ENCODE measurements at regions not wholly inside any gene's neighbourhood (a gene's known extent, or its start where the extent isn't known, plus 50 kb on each side); places are given as distances from the start of the nearest gene placed in this dataset.

DNA sequence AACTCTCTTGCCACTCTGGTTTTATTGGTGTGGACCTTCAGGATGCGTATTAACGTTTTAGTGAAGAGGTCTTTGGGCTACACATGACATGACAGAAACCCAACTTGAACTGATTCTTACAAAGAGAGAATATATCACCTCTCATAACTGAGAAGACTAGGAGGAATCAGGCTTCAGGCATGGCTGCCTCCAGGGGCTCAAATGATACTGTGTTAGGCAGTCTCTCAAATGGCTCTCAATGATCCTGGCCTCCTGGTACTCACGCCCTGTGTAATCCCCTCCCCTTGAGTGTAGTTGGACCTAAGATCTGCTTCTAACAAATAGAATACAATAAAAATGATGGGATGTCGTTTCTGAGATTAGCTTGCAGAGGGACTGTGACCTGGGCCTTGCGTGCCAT, 58.5 kb upstream of the SYPL1 start:
- H3K27me3 Mint-ChIP-seq, result peaks cover 10% of the 10 kb centered on the region
- no peaks in the 10 kb centered on the region for H3K9me3 Mint-ChIP-seq
- no peak overlapping the region for H3K27ac Mint-ChIP-seq

DNA sequence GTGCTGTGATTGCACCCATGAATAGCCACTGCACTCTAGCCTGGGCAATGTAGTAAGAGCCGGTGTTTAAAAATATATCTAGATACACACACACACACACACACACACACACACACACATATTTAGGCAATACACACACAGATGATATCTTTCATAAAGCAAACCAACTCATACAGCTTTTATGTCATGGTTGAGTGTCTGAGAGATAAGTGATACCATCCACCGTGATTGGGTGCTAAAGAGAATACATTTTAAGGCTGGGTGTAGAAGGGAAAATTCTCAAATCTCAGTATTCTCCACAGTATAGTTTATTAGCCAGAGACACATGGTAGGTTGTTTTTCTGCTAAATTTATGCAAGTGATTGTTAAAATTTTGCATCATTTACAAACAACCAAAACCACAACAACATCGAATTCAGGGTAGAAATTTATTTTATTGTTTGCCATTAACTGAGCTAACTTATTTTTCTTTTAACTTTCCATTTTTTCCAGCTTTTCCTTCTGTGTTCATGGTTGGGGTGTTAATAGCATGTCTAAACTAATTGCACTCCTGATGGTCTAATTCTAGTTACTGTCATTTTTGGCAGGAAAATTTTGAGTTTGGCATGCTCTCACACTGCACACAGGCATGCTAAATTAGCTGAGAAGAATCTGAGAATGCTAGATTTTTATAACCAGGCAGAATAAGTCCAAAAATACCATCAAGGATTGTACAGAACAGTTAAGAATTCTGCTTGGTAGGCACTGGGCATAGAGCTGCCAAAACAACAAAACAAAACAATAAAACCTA, 57.9 kb upstream of the SYPL1 start:
- peaks cover 5% of the 10 kb centered on the region for H3K27me3 Mint-ChIP-seq
- no peak overlapping the region for H3K27ac Mint-ChIP-seq
- peaks cover 4% of the 10 kb centered on the region for H3K4me1 Mint-ChIP-seq (ENCODE audit: unreplicated experiment)
- no peaks in the 10 kb centered on the region for H3K36me3 Mint-ChIP-seq
- TF ChIP-seq, protein P1, sequence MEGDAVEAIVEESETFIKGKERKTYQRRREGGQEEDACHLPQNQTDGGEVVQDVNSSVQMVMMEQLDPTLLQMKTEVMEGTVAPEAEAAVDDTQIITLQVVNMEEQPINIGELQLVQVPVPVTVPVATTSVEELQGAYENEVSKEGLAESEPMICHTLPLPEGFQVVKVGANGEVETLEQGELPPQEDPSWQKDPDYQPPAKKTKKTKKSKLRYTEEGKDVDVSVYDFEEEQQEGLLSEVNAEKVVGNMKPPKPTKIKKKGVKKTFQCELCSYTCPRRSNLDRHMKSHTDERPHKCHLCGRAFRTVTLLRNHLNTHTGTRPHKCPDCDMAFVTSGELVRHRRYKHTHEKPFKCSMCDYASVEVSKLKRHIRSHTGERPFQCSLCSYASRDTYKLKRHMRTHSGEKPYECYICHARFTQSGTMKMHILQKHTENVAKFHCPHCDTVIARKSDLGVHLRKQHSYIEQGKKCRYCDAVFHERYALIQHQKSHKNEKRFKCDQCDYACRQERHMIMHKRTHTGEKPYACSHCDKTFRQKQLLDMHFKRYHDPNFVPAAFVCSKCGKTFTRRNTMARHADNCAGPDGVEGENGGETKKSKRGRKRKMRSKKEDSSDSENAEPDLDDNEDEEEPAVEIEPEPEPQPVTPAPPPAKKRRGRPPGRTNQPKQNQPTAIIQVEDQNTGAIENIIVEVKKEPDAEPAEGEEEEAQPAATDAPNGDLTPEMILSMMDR (conservative IDR thresholded peaks at IDR 0.05), result no peak
- no peak overlapping the region for H3K4me3 Mint-ChIP-seq
- no peaks in the 10 kb centered on the region for H3K9me3 Mint-ChIP-seq
- no peak for DNase-seq (ENCODE audit: extremely low spot score, unreplicated experiment)

More for the DNA sequence above, 58.5 kb upstream of the SYPL1 start:
- no peaks in the 10 kb centered on the region for H3K36me3 Mint-ChIP-seq
- TF ChIP-seq, protein P1 (conservative IDR thresholded peaks at IDR 0.05), result no peak
- DNase-seq (ENCODE audit: extremely low spot score, unreplicated experiment), result no peak
- no peak overlapping the region for H3K4me3 Mint-ChIP-seq
- peaks cover 4% of the 10 kb centered on the region for H3K4me1 Mint-ChIP-seq (ENCODE audit: unreplicated experiment)

DNA sequence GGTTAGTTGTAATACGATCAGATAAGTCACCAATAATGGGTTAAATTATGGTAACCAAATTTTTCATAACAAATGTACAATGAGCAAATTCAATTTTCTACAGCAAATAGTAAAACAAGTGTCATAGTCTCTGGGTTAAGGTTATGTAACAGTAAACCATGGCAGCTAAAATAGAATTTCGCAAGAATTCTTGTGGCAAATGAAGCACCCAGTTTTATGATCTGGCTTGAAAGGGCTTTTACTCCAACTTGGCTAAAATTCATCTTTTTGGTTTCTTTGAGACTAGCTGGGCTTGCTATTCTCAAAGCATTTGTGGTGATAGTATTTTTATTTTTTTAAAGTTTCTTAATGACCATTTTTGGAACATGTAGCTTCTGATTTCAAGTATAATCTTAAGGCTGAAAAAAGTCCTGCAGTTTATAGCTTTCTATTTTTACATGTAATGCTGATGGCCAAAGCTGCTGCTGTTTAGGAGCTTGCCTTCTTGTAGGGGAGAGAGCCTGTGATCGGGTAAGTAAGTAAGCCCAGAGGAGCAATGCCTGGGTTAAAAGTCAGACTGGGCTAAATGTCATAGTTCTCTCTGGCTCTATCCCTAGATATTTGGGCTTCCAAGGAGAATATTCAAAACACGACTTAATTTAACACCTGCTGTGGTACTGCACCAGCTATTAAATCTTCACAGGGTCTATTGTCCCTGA, 55.5 kb upstream of the SYPL1 start:
- Mint-ChIP-seq H3K9me3 (no peaks in the 10 kb centered on the region), H3K27me3 (peaks cover 5% of the 10 kb centered on the region), H3K27ac (no peak overlapping the region), H3K36me3 (no peaks in the 10 kb centered on the region), H3K4me3 (no peak overlapping the region), H3K4me1 (ENCODE audit: unreplicated experiment) (peaks cover 4% of the 10 kb centered on the region)
- TF ChIP-seq, protein P1 (conservative IDR thresholded peaks at IDR 0.05), result no peak
- DNase-seq (ENCODE audit: extremely low spot score, unreplicated experiment), result no peak

DNA sequence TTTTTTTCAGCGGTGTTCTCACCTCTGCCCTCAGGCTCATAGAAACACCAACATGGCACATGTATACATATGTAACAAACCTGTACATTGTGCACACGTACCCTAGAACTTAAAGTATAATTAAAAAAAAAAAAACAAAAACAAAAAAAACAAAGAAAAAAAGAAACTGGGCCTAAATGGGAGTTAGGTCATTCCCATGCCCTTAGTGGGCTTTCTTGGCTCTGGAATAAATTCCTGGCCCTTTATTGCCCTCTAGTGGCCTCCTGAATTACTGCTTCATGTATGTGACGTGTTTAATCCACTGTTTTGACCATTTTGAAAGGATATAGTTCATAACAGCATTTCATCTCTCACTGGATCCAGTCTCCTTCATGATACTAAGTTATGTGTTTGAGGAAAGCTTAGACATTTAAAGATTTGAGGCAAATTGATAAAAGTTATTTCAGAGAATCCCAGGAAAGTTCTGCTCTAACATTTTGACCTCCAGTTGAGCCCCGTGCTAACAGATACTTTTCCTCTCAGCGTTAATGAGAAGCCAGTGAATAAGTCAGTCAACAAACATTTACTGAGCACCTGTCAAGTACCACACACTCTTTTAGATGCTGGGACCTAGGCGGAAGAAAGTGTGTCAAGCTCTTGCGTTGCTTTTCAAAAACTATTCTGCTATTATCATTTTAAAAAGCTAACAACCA, 54.7 kb upstream of the SYPL1 start:
- Mint-ChIP-seq H3K4me1 (ENCODE audit: unreplicated experiment) (peaks cover 4% of the 10 kb centered on the region), H3K27ac (no peak overlapping the region), H3K4me3 (no peak overlapping the region), H3K36me3 (no peaks in the 10 kb centered on the region), H3K27me3 (peaks cover 5% of the 10 kb centered on the region), H3K9me3 (no peaks in the 10 kb centered on the region)
- TF ChIP-seq, protein P1 (conservative IDR thresholded peaks at IDR 0.05), result peak; percentile 96
- no peak for DNase-seq (ENCODE audit: extremely low spot score, unreplicated experiment)

DNA sequence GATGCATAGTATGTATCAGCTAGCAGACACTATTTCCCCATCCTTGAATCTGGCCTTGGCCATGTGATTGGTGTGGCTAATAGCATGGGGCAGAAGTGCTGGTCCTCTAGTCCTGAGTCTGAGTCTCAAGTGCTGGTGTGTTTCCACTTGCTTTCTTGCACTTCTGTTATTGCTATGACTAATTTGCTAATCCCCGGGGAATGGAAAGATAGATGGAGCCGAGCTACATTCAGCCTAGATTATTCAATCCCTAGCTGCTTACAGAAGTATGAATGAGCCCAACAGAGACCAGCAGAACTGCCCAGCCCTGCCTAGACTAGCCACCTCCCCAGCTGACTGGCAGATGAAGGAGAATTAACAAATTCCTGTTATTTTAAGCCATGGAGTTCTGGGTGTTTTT, 53.2 kb upstream of the SYPL1 start:
- H3K27me3 Mint-ChIP-seq, result peaks cover 9% of the 10 kb centered on the region
- peaks cover 4% of the 10 kb centered on the region for H3K4me1 Mint-ChIP-seq (ENCODE audit: unreplicated experiment)
- DNase-seq (ENCODE audit: extremely low spot score, unreplicated experiment), result no peak
- H3K4me3 Mint-ChIP-seq, result no peak overlapping the region
- H3K27ac Mint-ChIP-seq, result no peak overlapping the region
- H3K9me3 Mint-ChIP-seq, result no peaks in the 10 kb centered on the region
- TF ChIP-seq, protein P1 (conservative IDR thresholded peaks at IDR 0.05), result no peak
- no peaks in the 10 kb centered on the region for H3K36me3 Mint-ChIP-seq
